Activated CD8-positive, alpha-beta memory T cell treated with anti-CD3 and anti-CD28 coated beads, Interleukin-2, amount 50 U/mL, for 4 hours (primary cell): ENCODE measurements at regions not wholly inside any gene's neighbourhood (a gene's known extent, or its start where the extent isn't known, plus 50 kb on each side); places are given as distances from the start of the nearest gene placed in this dataset.

Source experiments
- DNase-seq: peaks from one replicate; pipeline ENCODE4 v3.0.0-alpha.2; 2020

- DNase-seq, result no peak
These were observed 327.1 kb downstream of the STIM2 start for GRCh38 chr4:27187786-27188185.

- DNase-seq, result no peak
These were observed 329.0 kb downstream of the STIM2 start for GRCh38 chr4:27189683-27190082.

- DNase-seq, result no peak
These were observed 331.0 kb downstream of the STIM2 start for GRCh38 chr4:27191592-27191991.

- no peak for DNase-seq
These were observed 334.0 kb downstream of the STIM2 start for GRCh38 chr4:27194599-27195176.

GRCh38 chr4:27198246-27198645, 337.6 kb downstream of the STIM2 start:
- DNase-seq, result no peak

GRCh38 chr4:27198971-27199370, 338.3 kb downstream of the STIM2 start:
- DNase-seq, result no peak

- DNase-seq, result no peak
These were observed 345.4 kb downstream of the STIM2 start for GRCh38 chr4:27206009-27206408.

- no peak for DNase-seq
These were observed 350.3 kb downstream of the STIM2 start for GRCh38 chr4:27210956-27211355.

- no peak for DNase-seq
These were observed 353.4 kb downstream of the STIM2 start for GRCh38 chr4:27214010-27214409.

GRCh38 chr4:27215220-27215826, 354.7 kb downstream of the STIM2 start:
- DNase-seq, result no peak

GRCh38 chr4:27217261-27217769, 356.7 kb downstream of the STIM2 start:
- DNase-seq, result no peak

- no peak for DNase-seq
These were observed 357.4 kb downstream of the STIM2 start for GRCh38 chr4:27218013-27218412.

- no peak for DNase-seq
These were observed 362.7 kb downstream of the STIM2 start for GRCh38 chr4:27223326-27223725.

GRCh38 chr4:27233531-27233930, 372.9 kb downstream of the STIM2 start:
- no peak for DNase-seq

GRCh38 chr4:27234306-27234899, 373.8 kb downstream of the STIM2 start:
- no peak for DNase-seq

GRCh38 chr4:27239641-27240040, 379.0 kb downstream of the STIM2 start:
- no peak for DNase-seq

- no peak for DNase-seq
These were observed 381.6 kb downstream of the STIM2 start for GRCh38 chr4:27242217-27242616.

- DNase-seq, result no peak
These were observed 384.6 kb downstream of the STIM2 start for GRCh38 chr4:27245216-27245615.

GRCh38 chr4:27248829-27249228, 388.2 kb downstream of the STIM2 start:
- no peak for DNase-seq

GRCh38 chr4:27251771-27252170, 391.1 kb downstream of the STIM2 start:
- no peak for DNase-seq

- DNase-seq, result no peak
These were observed 406.8 kb downstream of the STIM2 start for GRCh38 chr4:27267339-27267969.

GRCh38 chr4:27267970-27268355, 407.3 kb downstream of the STIM2 start:
- DNase-seq, result no peak

- DNase-seq, result no peak
These were observed 409.8 kb downstream of the STIM2 start for GRCh38 chr4:27270435-27270834.

GRCh38 chr4:27271555-27271954, 410.9 kb downstream of the STIM2 start:
- DNase-seq, result no peak
